ENCODE measurements at regions not wholly inside any gene's neighbourhood (a gene's known extent, or its start where the extent isn't known, plus 50 kb on each side); places are given as distances from the start of the nearest gene placed in this dataset.
"Not testable (repeated sequence)": the region's sequence is repeated elsewhere in the genome, so short reads cannot be mapped to it uniquely, and the experiment has no call there.

GRCh38 chr11:121977914-121978313 is 138.1 kb downstream of the BLID start:
- H3K9ac ChIP-seq (ENCODE audit: low read depth, low read length); H3K4me3 ChIP-seq (ENCODE audit: low read length); H3K27ac ChIP-seq (ENCODE audit: low read depth, low read length); H3K9me3 ChIP-seq (ENCODE audit: insufficient read depth, low read depth, low read length); H3K4me1 ChIP-seq (ENCODE audit: insufficient read depth, low read length); H3K27me3 ChIP-seq (ENCODE audit: insufficient read depth, low read length); H3K36me3 ChIP-seq (ENCODE audit: insufficient read depth, low read length): not testable (repeated sequence)

- Histone ChIP-seq H3K9me3 (ENCODE audit: insufficient read depth, low read depth, low read length) (no peaks in the 10 kb centered on the region), H3K36me3 (ENCODE audit: insufficient read depth, low read length) (no peaks in the 10 kb centered on the region), H3K4me3 (ENCODE audit: low read length) (no peak overlapping the region), H3K4me1 (ENCODE audit: insufficient read depth, low read length) (peaks cover 13% of the 10 kb centered on the region; the same call in 1 of the 2 replicates), H3K9ac (ENCODE audit: low read depth, low read length) (no peak overlapping the region), H3K27ac (ENCODE audit: low read depth, low read length) (no peak overlapping the region), H3K27me3 (ENCODE audit: insufficient read depth, low read length) (no peaks in the 10 kb centered on the region)
- 99% methylated on average over 2 of the region's 2 CpGs for WGBS
These were observed 147.4 kb downstream of the BLID start for GRCh38 chr11:121968638-121969037.

- H3K9ac ChIP-seq (ENCODE audit: low read depth, low read length), result no peak overlapping the region
- 94% methylated on average over 10 of the region's 10 CpGs for whole genome bisulfite sequencing
- no peaks in the 10 kb centered on the region for H3K27me3 ChIP-seq (ENCODE audit: insufficient read depth, low read length)
- peaks cover 13% of the 10 kb centered on the region; the same call in 1 of the 2 replicates for H3K4me1 ChIP-seq (ENCODE audit: insufficient read depth, low read length)
- H3K9me3 ChIP-seq (ENCODE audit: insufficient read depth, low read depth, low read length), result no peaks in the 10 kb centered on the region
- no peaks in the 10 kb centered on the region for H3K36me3 ChIP-seq (ENCODE audit: insufficient read depth, low read length)
- H3K27ac ChIP-seq (ENCODE audit: low read depth, low read length), result no peak overlapping the region
- H3K4me3 ChIP-seq (ENCODE audit: low read length), result no peak overlapping the region
These were observed 148.8 kb downstream of the BLID start for GRCh38 chr11:121967131-121967704.

GRCh38 chr11:121965330-121965729 is 150.7 kb downstream of the BLID start:
- 90% methylated on average over 4 of the region's 4 CpGs for WGBS
- Histone ChIP-seq H3K4me3 (ENCODE audit: low read length) (no peak overlapping the region), H3K4me1 (ENCODE audit: insufficient read depth, low read length) (peaks cover 13% of the 10 kb centered on the region; the same call in 1 of the 2 replicates), H3K9ac (ENCODE audit: low read depth, low read length) (no peak overlapping the region), H3K36me3 (ENCODE audit: insufficient read depth, low read length) (no peaks in the 10 kb centered on the region), H3K27ac (ENCODE audit: low read depth, low read length) (no peak overlapping the region), H3K9me3 (ENCODE audit: insufficient read depth, low read depth, low read length) (no peaks in the 10 kb centered on the region), H3K27me3 (ENCODE audit: insufficient read depth, low read length) (no peaks in the 10 kb centered on the region)

- no peak overlapping the region for H3K27ac ChIP-seq (ENCODE audit: low read depth, low read length)
These were observed 151.4 kb downstream of the BLID start for GRCh38 chr11:121964591-121964990.

GRCh38 chr11:121963846-121964245 is 152.2 kb downstream of the BLID start:
- peaks cover 13% of the 10 kb centered on the region; the same call in 1 of the 2 replicates for H3K4me1 ChIP-seq (ENCODE audit: insufficient read depth, low read length)
- H3K4me3 ChIP-seq (ENCODE audit: low read length); H3K36me3 ChIP-seq (ENCODE audit: insufficient read depth, low read length); H3K9me3 ChIP-seq (ENCODE audit: insufficient read depth, low read depth, low read length); H3K27me3 ChIP-seq (ENCODE audit: insufficient read depth, low read length); H3K9ac ChIP-seq (ENCODE audit: low read depth, low read length); H3K27ac ChIP-seq (ENCODE audit: low read depth, low read length): not testable (repeated sequence)
- 95% methylated on average over 2 of the region's 3 CpGs for WGBS

More at GRCh38 chr11:121964591-121964990, 151.4 kb downstream of the BLID start:
- Histone ChIP-seq H3K9me3 (ENCODE audit: insufficient read depth, low read depth, low read length) (no peaks in the 10 kb centered on the region), H3K27me3 (ENCODE audit: insufficient read depth, low read length) (no peaks in the 10 kb centered on the region), H3K9ac (ENCODE audit: low read depth, low read length) (no peak overlapping the region), H3K4me3 (ENCODE audit: low read length) (no peak overlapping the region), H3K36me3 (ENCODE audit: insufficient read depth, low read length) (no peaks in the 10 kb centered on the region), H3K4me1 (ENCODE audit: insufficient read depth, low read length) (peaks cover 13% of the 10 kb centered on the region; the same call in 1 of the 2 replicates)
- WGBS, result 87% methylated on average over 4 of the region's 4 CpGs

- no peaks in the 10 kb centered on the region for H3K27me3 ChIP-seq (ENCODE audit: insufficient read depth, low read length)
- no peak overlapping the region for H3K4me3 ChIP-seq (ENCODE audit: low read length)
- H3K9ac ChIP-seq (ENCODE audit: low read depth, low read length), result no peak overlapping the region
- WGBS, result 94% methylated on average over 3 of the region's 3 CpGs
- H3K4me1 ChIP-seq (ENCODE audit: insufficient read depth, low read length), result no peaks in the 10 kb centered on the region
- H3K9me3 ChIP-seq (ENCODE audit: insufficient read depth, low read depth, low read length), result no peaks in the 10 kb centered on the region
- no peaks in the 10 kb centered on the region for H3K36me3 ChIP-seq (ENCODE audit: insufficient read depth, low read length)
- no peak overlapping the region for H3K27ac ChIP-seq (ENCODE audit: low read depth, low read length)
These were observed 154.7 kb downstream of the BLID start for GRCh38 chr11:121961321-121961801.

GRCh38 chr11:121958971-121959325 is 157.1 kb downstream of the BLID start:
- Histone ChIP-seq H3K4me1 (ENCODE audit: insufficient read depth, low read length) (no peaks in the 10 kb centered on the region), H3K36me3 (ENCODE audit: insufficient read depth, low read length) (no peaks in the 10 kb centered on the region), H3K9me3 (ENCODE audit: insufficient read depth, low read depth, low read length) (no peaks in the 10 kb centered on the region), H3K27ac (ENCODE audit: low read depth, low read length) (no peak overlapping the region), H3K4me3 (ENCODE audit: low read length) (no peak overlapping the region), H3K9ac (ENCODE audit: low read depth, low read length) (no peak overlapping the region), H3K27me3 (ENCODE audit: insufficient read depth, low read length) (no peaks in the 10 kb centered on the region)
- WGBS, result 90% methylated on average over 5 of the region's 5 CpGs

GRCh38 chr11:121958323-121958970 is 157.6 kb downstream of the BLID start:
- H3K9me3 ChIP-seq (ENCODE audit: insufficient read depth, low read depth, low read length), result no peaks in the 10 kb centered on the region
- no peaks in the 10 kb centered on the region for H3K36me3 ChIP-seq (ENCODE audit: insufficient read depth, low read length)
- no peak overlapping the region for H3K4me3 ChIP-seq (ENCODE audit: low read length)
- H3K9ac ChIP-seq (ENCODE audit: low read depth, low read length), result no peak overlapping the region
- H3K4me1 ChIP-seq (ENCODE audit: insufficient read depth, low read length), result no peaks in the 10 kb centered on the region
- 98% methylated on average over 2 of the region's 3 CpGs for WGBS
- no peak overlapping the region for H3K27ac ChIP-seq (ENCODE audit: low read depth, low read length)
- no peaks in the 10 kb centered on the region for H3K27me3 ChIP-seq (ENCODE audit: insufficient read depth, low read length)

- Histone ChIP-seq H3K27me3 (ENCODE audit: insufficient read depth, low read length) (no peaks in the 10 kb centered on the region), H3K4me3 (ENCODE audit: low read length) (no peak overlapping the region), H3K27ac (ENCODE audit: low read depth, low read length) (no peak overlapping the region), H3K9me3 (ENCODE audit: insufficient read depth, low read depth, low read length) (no peaks in the 10 kb centered on the region), H3K4me1 (ENCODE audit: insufficient read depth, low read length) (no peaks in the 10 kb centered on the region), H3K36me3 (ENCODE audit: insufficient read depth, low read length) (no peaks in the 10 kb centered on the region), H3K9ac (ENCODE audit: low read depth, low read length) (no peak overlapping the region)
- WGBS, result 91% methylated on average over 2 of the region's 2 CpGs
These were observed 162.9 kb downstream of the BLID start for GRCh38 chr11:121953122-121953521.

GRCh38 chr11:121950160-121950559 is 165.9 kb downstream of the BLID start:
- no peak overlapping the region for H3K9ac ChIP-seq (ENCODE audit: low read depth, low read length)
- H3K4me3 ChIP-seq (ENCODE audit: low read length), result no peak overlapping the region
- peaks cover 8% of the 10 kb centered on the region; the same call in 1 of the 2 replicates for H3K9me3 ChIP-seq (ENCODE audit: insufficient read depth, low read depth, low read length)
- no peaks in the 10 kb centered on the region for H3K4me1 ChIP-seq (ENCODE audit: insufficient read depth, low read length)
- WGBS, result 89% methylated on average over 3 of the region's 3 CpGs
- H3K27me3 ChIP-seq (ENCODE audit: insufficient read depth, low read length), result no peaks in the 10 kb centered on the region
- H3K27ac ChIP-seq (ENCODE audit: low read depth, low read length), result no peak overlapping the region
- no peaks in the 10 kb centered on the region for H3K36me3 ChIP-seq (ENCODE audit: insufficient read depth, low read length)

All from HUES64 (cell line).